C4-2B (cell line): ENCODE measurements at regions not wholly inside any gene's neighbourhood (a gene's known extent, or its start where the extent isn't known, plus 50 kb on each side); places are given as distances from the start of the nearest gene placed in this dataset.

Experiments
- ZFX ChIP-seq: fragments of 450-650 bp; IDR thresholded peaks from 2 replicates; pipeline ENCODE4 v1.6.1; 2017
- TF ChIP-seq, protein P1 (sequence below): fragments of 450-650 bp; conservative IDR thresholded peaks from 2 replicates; pipeline ENCODE4 v1.5.1; 2017; ENCODE audit warnings: mild to moderate bottlenecking

DNA sequence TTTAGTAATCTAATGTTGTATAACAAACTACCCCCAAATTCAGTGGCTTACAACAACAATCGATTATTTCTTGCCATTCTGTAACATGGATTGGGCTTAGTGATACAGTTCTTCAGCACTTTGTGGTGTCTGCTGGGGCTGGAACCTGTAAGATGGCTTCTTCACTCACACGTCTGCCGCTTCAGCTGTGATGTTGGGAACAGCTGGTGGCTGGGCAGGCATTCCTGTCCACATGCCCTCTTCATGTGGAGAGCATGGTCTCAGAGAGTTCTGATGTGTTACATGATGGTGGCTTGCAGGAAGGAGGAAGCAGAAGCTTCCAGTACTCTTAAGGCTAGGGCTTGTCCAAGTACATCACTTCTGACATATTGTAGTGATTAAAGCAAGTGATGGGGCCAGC, 276.9 kb downstream of the PTBP2 start:
- no peak for TF ChIP-seq ZFX
- TF ChIP-seq, protein P1, sequence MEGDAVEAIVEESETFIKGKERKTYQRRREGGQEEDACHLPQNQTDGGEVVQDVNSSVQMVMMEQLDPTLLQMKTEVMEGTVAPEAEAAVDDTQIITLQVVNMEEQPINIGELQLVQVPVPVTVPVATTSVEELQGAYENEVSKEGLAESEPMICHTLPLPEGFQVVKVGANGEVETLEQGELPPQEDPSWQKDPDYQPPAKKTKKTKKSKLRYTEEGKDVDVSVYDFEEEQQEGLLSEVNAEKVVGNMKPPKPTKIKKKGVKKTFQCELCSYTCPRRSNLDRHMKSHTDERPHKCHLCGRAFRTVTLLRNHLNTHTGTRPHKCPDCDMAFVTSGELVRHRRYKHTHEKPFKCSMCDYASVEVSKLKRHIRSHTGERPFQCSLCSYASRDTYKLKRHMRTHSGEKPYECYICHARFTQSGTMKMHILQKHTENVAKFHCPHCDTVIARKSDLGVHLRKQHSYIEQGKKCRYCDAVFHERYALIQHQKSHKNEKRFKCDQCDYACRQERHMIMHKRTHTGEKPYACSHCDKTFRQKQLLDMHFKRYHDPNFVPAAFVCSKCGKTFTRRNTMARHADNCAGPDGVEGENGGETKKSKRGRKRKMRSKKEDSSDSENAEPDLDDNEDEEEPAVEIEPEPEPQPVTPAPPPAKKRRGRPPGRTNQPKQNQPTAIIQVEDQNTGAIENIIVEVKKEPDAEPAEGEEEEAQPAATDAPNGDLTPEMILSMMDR = no peak
